8988T (cell line): ENCODE measurements at regions not wholly inside any gene's neighbourhood (a gene's known extent, or its start where the extent isn't known, plus 50 kb on each side); places are given as distances from the start of the nearest gene placed in this dataset.

Experiments
- DNase-seq: peaks from one replicate; pipeline ENCODE4 v3.0.0; 2011

- DNase-seq: no peak
Observed at GRCh38 chr4:36737691-36738090, 456.3 kb downstream of the DTHD1 start.

GRCh38 chr4:36740796-36741310, 459.4 kb downstream of the DTHD1 start:
- no peak for DNase-seq

- DNase-seq: no peak
Observed at GRCh38 chr4:36747277-36748129, 466.1 kb downstream of the DTHD1 start.

- DNase-seq: no peak
Observed at GRCh38 chr4:36753048-36753447, 471.6 kb downstream of the DTHD1 start.

GRCh38 chr4:36757580-36758311, 476.3 kb downstream of the DTHD1 start:
- no peak for DNase-seq

- DNase-seq: no peak
Observed at GRCh38 chr4:36758312-36759178, 477.1 kb downstream of the DTHD1 start.

- DNase-seq: no peak
Observed at GRCh38 chr4:36761607-36762006, 480.2 kb downstream of the DTHD1 start.

GRCh38 chr4:36763814-36764213, 480.7 kb upstream of the NWD2 start:
- DNase-seq: no peak

GRCh38 chr4:36767596-36767995, 476.9 kb upstream of the NWD2 start:
- DNase-seq: no peak

GRCh38 chr4:36771411-36772153, 473.0 kb upstream of the NWD2 start:
- no peak for DNase-seq

GRCh38 chr4:36772154-36772516, 472.4 kb upstream of the NWD2 start:
- no peak for DNase-seq

- DNase-seq: no peak
Observed at GRCh38 chr4:36773467-36773866, 471.1 kb upstream of the NWD2 start.

- no peak for DNase-seq
Observed at GRCh38 chr4:36775544-36775943, 469.0 kb upstream of the NWD2 start.

GRCh38 chr4:36779601-36780000, 464.9 kb upstream of the NWD2 start:
- DNase-seq: no peak

- DNase-seq: no peak
Observed at GRCh38 chr4:36785973-36786372, 458.6 kb upstream of the NWD2 start.

GRCh38 chr4:36786519-36786918, 458.0 kb upstream of the NWD2 start:
- DNase-seq: no peak

- no peak for DNase-seq
Observed at GRCh38 chr4:36794716-36795115, 449.8 kb upstream of the NWD2 start.

- no peak for DNase-seq
Observed at GRCh38 chr4:36812149-36812548, 432.4 kb upstream of the NWD2 start.

GRCh38 chr4:36815536-36815935, 429.0 kb upstream of the NWD2 start:
- DNase-seq: no peak

GRCh38 chr4:36823199-36823967, 421.2 kb upstream of the NWD2 start:
- no peak for DNase-seq

GRCh38 chr4:36824682-36825081, 419.9 kb upstream of the NWD2 start:
- DNase-seq: no peak

GRCh38 chr4:36835246-36835645, 409.3 kb upstream of the NWD2 start:
- no peak for DNase-seq
